GM23338 (cell line): ENCODE measurements at regions not wholly inside any gene's neighbourhood (a gene's known extent, or its start where the extent isn't known, plus 50 kb on each side); places are given as distances from the start of the nearest gene placed in this dataset.

ENCODE experiments used
- ATAC-seq: fragments of 200-7000 bp; cut with Tn5 transposase; 3 replicates; pipeline ENCODE4 v1.9.1; 2020
- DNase-seq: peaks from one replicate; pipeline ENCODE4 v3.0.0-alpha.2; 2015; ENCODE audit warnings: low spot score
- H2AFZ ChIP-seq: fragments of 200-600 bp; sonication (generic); 2 replicates; pipeline ENCODE4 v1.8.0; 2016; ENCODE audit warnings: antibody characterized with exemption, mild to moderate bottlenecking, moderate library complexity
- H3F3A ChIP-seq: fragments of 200-600 bp; sonication (generic); replicated peaks from 2 replicates; pipeline ENCODE4 v1.8.0; 2017; ENCODE audit warnings: antibody characterized with exemption, mixed run types, low read depth
- H3K27ac ChIP-seq: fragments of 200-600 bp; sonication (generic); 2 replicates; pipeline ENCODE4 v1.6.1; 2016; ENCODE audit warnings: low read depth
- H3K27me3 ChIP-seq: fragments of 200-600 bp; sonication (generic); 2 replicates; pipeline ENCODE4 v1.8.0; 2016; ENCODE audit warnings: mild to moderate bottlenecking, mixed run types, moderate library complexity; ENCODE audit not compliant: insufficient read depth
- H3K36me3 ChIP-seq: fragments of 200-600 bp; sonication (generic); 2 replicates; pipeline ENCODE4 v1.8.0; 2016; ENCODE audit warnings: mild to moderate bottlenecking; ENCODE audit not compliant: insufficient read depth
- H3K4me1 ChIP-seq: fragments of 200-600 bp; sonication (generic); 2 replicates; pipeline ENCODE4 v1.8.0; 2016; ENCODE audit warnings: mild to moderate bottlenecking, moderate library complexity; ENCODE audit not compliant: insufficient read depth
- H3K4me2 ChIP-seq: fragments of 200-600 bp; sonication (generic); 2 replicates; pipeline ENCODE4 v1.7.1; 2017; ENCODE audit warnings: mixed run types
- H3K4me3 ChIP-seq: fragments of 200-600 bp; sonication (generic); 2 replicates; pipeline ENCODE4 v1.6.1; 2016; ENCODE audit warnings: mixed run types
- H3K79me2 ChIP-seq: fragments of 200-600 bp; sonication (generic); replicated peaks from 2 replicates; pipeline ENCODE4 v1.8.0; 2017; ENCODE audit warnings: mild to moderate bottlenecking; ENCODE audit not compliant: insufficient read depth
- H3K9me2 ChIP-seq: fragments of 200-600 bp; sonication (generic); 2 replicates; pipeline ENCODE4 v1.8.0; 2017; ENCODE audit not compliant: insufficient read depth
- H4K20me1 ChIP-seq: fragments of 200-600 bp; sonication (generic); replicated peaks from 2 replicates; pipeline ENCODE4 v1.8.0; 2017; ENCODE audit warnings: mild to moderate bottlenecking; ENCODE audit not compliant: insufficient read depth
- H3K27ac Mint-ChIP-seq: 2 replicates; pipeline ENCODE4 v1.8.0; 2020; ENCODE audit warnings: inconsistent platforms, mild to moderate bottlenecking, moderate library complexity, mixed read lengths
- H3K27me3 Mint-ChIP-seq: 3 replicates; pipeline ENCODE4 v1.8.0; 2022; ENCODE audit warnings: low read depth, mild to moderate bottlenecking, moderate library complexity, mixed read lengths, inconsistent platforms; ENCODE audit not compliant: insufficient read depth, poor library complexity
- H3K36me3 Mint-ChIP-seq: 3 replicates; pipeline ENCODE4 v1.8.0; 2021; ENCODE audit warnings: low read depth, mild to moderate bottlenecking, inconsistent platforms, moderate library complexity, mixed read lengths
- H3K4me1 Mint-ChIP-seq: 3 replicates; pipeline ENCODE4 v1.8.0; 2020; ENCODE audit warnings: mild to moderate bottlenecking, inconsistent platforms, mixed read lengths
- H3K4me3 Mint-ChIP-seq: 3 replicates; pipeline ENCODE4 v1.8.0; 2021; ENCODE audit warnings: moderate library complexity, mild to moderate bottlenecking, inconsistent platforms, mixed read lengths
- H3K9me3 Mint-ChIP-seq: 3 replicates; pipeline ENCODE4 v1.8.0; 2020; ENCODE audit warnings: moderate library complexity, mild to moderate bottlenecking, inconsistent platforms, mixed read lengths
- CREB1 ChIP-seq: fragments of 250-450 bp; sonication (Bioruptor Pico); IDR thresholded peaks from 2 replicates; pipeline ENCODE4 v1.5.0; 2020; ENCODE audit warnings: low read depth, mild to moderate bottlenecking, moderate library complexity
- CTCF ChIP-seq, 2 experiments: fragments of 200-600 bp in 1 of 2; sonication (generic) in 1 of 2; conservative IDR thresholded peaks; 2 replicates each; pipeline versions ENCODE4 v1.5.1 to v1.6.1; 2016 to 2017; ENCODE audit warnings: antibody characterized with exemption in 2 of 2, low read depth in 2 of 2, mild to moderate bottlenecking in 2 of 2, moderate library complexity in 1 of 2
- EZH2phosphoT487 ChIP-seq: fragments of 200-600 bp; sonication (generic); IDR thresholded peaks from one replicate; pipeline ENCODE4 v1.8.1; 2018; ENCODE audit warnings: antibody characterized with exemption; ENCODE audit not compliant: unreplicated experiment
- JUNB ChIP-seq: IDR thresholded peaks from one replicate; pipeline ENCODE4 v1.6.1; 2016; ENCODE audit warnings: antibody characterized with exemption; ENCODE audit not compliant: unreplicated experiment
- NANOG ChIP-seq: IDR thresholded peaks from 2 replicates; pipeline ENCODE4 v1.6.1; 2016; ENCODE audit warnings: antibody characterized with exemption, borderline replicate concordance
- POLR2AphosphoS5 ChIP-seq: IDR thresholded peaks from 2 replicates; pipeline ENCODE4 v1.6.1; 2016; ENCODE audit warnings: antibody characterized with exemption, low read depth
- STAT1 ChIP-seq: IDR thresholded peaks from one replicate; pipeline ENCODE4 v1.6.1; 2016; ENCODE audit warnings: antibody characterized with exemption; ENCODE audit not compliant: unreplicated experiment
- ZNF114 ChIP-seq: fragments of 250-450 bp; sonication (Bioruptor Pico); IDR thresholded peaks from 2 replicates; pipeline ENCODE4 v1.5.0; 2020; ENCODE audit warnings: mild to moderate bottlenecking, moderate library complexity
- ZNF331 ChIP-seq: fragments of 250-450 bp; sonication (Bioruptor Pico); IDR thresholded peaks from 2 replicates; pipeline ENCODE4 v1.5.0; 2020; ENCODE audit warnings: low read depth, mild to moderate bottlenecking, moderate library complexity
- ZNF462 ChIP-seq: fragments of 250-450 bp; sonication (Bioruptor Pico); IDR thresholded peaks from 2 replicates; pipeline ENCODE4 v1.5.0; 2020; ENCODE audit warnings: mild to moderate bottlenecking, moderate library complexity
- TF ChIP-seq, protein P1 (sequence below): IDR thresholded peaks from 2 replicates; pipeline ENCODE4 v1.6.1; 2016; ENCODE audit warnings: antibody characterized with exemption
- TF ChIP-seq, protein P2 (sequence below): IDR thresholded peaks from one replicate; pipeline ENCODE4 v1.6.1; 2018; ENCODE audit warnings: antibody characterized with exemption; ENCODE audit not compliant: unreplicated experiment

DNA sequence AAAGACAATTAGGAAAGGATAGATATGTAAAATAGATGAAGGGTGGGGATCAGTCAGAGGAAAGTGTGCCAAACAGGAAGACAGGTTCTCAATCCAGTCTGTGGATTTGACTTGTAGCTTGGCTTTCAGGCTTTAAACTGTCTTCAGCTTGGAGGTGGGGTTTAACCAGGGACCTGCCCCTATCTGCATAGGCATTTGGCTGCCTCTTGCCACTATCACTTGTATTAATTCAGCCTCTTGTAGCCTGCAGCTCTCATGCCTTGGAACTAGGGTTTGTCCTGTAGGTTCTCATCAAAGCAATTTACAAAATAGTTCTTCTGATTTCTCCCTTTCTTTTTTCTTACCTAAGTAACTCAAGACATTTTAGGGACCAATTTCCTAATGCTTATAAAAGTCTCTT lies 88.8 kb upstream of the PAXBP1 start (continued):
- TF ChIP-seq NANOG, result no peak
- TF ChIP-seq, protein P1, sequence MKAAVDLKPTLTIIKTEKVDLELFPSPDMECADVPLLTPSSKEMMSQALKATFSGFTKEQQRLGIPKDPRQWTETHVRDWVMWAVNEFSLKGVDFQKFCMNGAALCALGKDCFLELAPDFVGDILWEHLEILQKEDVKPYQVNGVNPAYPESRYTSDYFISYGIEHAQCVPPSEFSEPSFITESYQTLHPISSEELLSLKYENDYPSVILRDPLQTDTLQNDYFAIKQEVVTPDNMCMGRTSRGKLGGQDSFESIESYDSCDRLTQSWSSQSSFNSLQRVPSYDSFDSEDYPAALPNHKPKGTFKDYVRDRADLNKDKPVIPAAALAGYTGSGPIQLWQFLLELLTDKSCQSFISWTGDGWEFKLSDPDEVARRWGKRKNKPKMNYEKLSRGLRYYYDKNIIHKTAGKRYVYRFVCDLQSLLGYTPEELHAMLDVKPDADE, result no peak
- TF ChIP-seq EZH2phosphoT487, result no peak

DNA sequence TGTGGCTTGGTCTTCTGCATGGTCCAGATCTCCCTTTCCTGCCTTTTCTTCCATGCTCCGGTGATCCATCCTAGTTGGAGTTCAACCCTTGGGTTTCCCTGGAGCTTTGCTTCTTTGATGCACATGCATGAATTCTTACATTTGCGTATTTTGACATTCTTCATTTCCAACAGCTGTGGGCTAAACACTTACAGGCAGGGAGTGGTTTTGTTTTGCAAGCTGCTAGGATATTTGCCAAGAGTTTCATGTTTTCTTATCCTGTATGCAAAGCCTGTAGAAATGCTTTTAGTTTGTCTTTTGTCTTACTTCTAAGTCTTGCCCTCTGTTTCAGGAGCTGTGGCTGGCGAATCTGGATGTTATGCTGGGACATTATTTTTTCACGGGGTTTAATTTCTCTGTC lies 90.3 kb upstream of the PAXBP1 start:
- TF ChIP-seq EZH2phosphoT487 (no peak), CTCF (conservative IDR thresholded peaks at IDR 0.05; ENCODE audit: low read depth in 2 of 2) (no peak), ZNF331 (CRISPR knock-in tag) (no peak), CREB1 (CRISPR knock-in tag) (no peak), POLR2AphosphoS5 (no peak), JUNB (no peak), STAT1 (no peak), ZNF114 (no peak), NANOG (no peak), ZNF462 (no peak)
- TF ChIP-seq, protein P2, sequence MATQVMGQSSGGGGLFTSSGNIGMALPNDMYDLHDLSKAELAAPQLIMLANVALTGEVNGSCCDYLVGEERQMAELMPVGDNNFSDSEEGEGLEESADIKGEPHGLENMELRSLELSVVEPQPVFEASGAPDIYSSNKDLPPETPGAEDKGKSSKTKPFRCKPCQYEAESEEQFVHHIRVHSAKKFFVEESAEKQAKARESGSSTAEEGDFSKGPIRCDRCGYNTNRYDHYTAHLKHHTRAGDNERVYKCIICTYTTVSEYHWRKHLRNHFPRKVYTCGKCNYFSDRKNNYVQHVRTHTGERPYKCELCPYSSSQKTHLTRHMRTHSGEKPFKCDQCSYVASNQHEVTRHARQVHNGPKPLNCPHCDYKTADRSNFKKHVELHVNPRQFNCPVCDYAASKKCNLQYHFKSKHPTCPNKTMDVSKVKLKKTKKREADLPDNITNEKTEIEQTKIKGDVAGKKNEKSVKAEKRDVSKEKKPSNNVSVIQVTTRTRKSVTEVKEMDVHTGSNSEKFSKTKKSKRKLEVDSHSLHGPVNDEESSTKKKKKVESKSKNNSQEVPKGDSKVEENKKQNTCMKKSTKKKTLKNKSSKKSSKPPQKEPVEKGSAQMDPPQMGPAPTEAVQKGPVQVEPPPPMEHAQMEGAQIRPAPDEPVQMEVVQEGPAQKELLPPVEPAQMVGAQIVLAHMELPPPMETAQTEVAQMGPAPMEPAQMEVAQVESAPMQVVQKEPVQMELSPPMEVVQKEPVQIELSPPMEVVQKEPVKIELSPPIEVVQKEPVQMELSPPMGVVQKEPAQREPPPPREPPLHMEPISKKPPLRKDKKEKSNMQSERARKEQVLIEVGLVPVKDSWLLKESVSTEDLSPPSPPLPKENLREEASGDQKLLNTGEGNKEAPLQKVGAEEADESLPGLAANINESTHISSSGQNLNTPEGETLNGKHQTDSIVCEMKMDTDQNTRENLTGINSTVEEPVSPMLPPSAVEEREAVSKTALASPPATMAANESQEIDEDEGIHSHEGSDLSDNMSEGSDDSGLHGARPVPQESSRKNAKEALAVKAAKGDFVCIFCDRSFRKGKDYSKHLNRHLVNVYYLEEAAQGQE, result no peak
- TF ChIP-seq, protein P1, result no peak
- no peak overlapping the region for H3K27ac ChIP-seq
- Mint-ChIP-seq H3K4me1 (no peaks in the 10 kb centered on the region), H3K27ac (no peak overlapping the region), H3K27me3 (peaks cover 4% of the 10 kb centered on the region), H3K4me3 (no peak overlapping the region), H3K36me3 (peaks cover 15% of the 10 kb centered on the region), H3K9me3 (peaks cover 43% of the 10 kb centered on the region)
- no peak overlapping the region for H3K4me2 ChIP-seq
- ATAC-seq (no peak), DNase-seq (no peak)
- no peaks in the 10 kb centered on the region; the same call in 1 of the 2 replicates for H3K36me3 ChIP-seq
- no peaks in the 10 kb centered on the region for H4K20me1 ChIP-seq
- H3K4me3 ChIP-seq, result no peak overlapping the region
- H3K4me1 ChIP-seq, result no peaks in the 10 kb centered on the region
- H3F3A ChIP-seq, result no peaks in the 10 kb centered on the region
- no peak overlapping the region for H2AFZ ChIP-seq
- H3K79me2 ChIP-seq, result no peaks in the 10 kb centered on the region
- no peaks in the 10 kb centered on the region for H3K27me3 ChIP-seq
- no peaks in the 10 kb centered on the region for H3K9me2 ChIP-seq
